ENCODE measurements at regions not wholly inside any gene's neighbourhood (a gene's known extent, or its start where the extent isn't known, plus 50 kb on each side); places are given as distances from the start of the nearest gene placed in this dataset.

DNA sequence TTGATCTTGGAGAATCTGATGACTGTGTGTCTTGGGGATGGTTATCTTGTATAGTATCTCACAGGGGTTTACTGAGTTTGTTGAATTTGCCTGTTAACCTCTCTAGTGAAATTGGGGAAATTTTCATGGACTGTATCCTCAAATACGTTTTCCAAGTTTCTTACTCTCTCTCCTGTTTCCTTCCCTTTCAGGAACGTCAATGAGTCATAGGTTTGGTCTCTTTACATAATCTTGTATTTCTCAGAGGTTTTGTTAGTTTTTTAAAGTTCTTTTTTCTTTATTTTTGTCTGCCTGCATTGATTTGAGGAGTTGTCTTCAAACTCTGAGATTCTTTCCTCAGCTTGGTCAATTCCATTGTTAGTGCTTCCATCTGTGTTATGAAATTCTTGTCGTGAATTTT, 227.7 kb upstream of the GPRIN3 start:
- TF ChIP-seq, protein P1, sequence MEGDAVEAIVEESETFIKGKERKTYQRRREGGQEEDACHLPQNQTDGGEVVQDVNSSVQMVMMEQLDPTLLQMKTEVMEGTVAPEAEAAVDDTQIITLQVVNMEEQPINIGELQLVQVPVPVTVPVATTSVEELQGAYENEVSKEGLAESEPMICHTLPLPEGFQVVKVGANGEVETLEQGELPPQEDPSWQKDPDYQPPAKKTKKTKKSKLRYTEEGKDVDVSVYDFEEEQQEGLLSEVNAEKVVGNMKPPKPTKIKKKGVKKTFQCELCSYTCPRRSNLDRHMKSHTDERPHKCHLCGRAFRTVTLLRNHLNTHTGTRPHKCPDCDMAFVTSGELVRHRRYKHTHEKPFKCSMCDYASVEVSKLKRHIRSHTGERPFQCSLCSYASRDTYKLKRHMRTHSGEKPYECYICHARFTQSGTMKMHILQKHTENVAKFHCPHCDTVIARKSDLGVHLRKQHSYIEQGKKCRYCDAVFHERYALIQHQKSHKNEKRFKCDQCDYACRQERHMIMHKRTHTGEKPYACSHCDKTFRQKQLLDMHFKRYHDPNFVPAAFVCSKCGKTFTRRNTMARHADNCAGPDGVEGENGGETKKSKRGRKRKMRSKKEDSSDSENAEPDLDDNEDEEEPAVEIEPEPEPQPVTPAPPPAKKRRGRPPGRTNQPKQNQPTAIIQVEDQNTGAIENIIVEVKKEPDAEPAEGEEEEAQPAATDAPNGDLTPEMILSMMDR (IDR thresholded peaks at IDR 0.05 in 2 of 3, conservative IDR thresholded peaks at IDR 0.05 in 1 of 3; ENCODE audit: control insufficient read depth in 2 of 3, extremely low read depth in 1 of 3, insufficient read depth in 1 of 3, low read depth in 3 of 3, low read length in 3 of 3): no peak
- TF ChIP-seq, protein P2, sequence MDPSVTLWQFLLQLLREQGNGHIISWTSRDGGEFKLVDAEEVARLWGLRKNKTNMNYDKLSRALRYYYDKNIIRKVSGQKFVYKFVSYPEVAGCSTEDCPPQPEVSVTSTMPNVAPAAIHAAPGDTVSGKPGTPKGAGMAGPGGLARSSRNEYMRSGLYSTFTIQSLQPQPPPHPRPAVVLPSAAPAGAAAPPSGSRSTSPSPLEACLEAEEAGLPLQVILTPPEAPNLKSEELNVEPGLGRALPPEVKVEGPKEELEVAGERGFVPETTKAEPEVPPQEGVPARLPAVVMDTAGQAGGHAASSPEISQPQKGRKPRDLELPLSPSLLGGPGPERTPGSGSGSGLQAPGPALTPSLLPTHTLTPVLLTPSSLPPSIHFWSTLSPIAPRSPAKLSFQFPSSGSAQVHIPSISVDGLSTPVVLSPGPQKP (IDR thresholded peaks at IDR 0.05; ENCODE audit: low read depth, low read length): no peak
- no peak for TF ChIP-seq ZNF24 (IDR thresholded peaks at IDR 0.05)
- TF ChIP-seq POLR2A (IDR thresholded peaks at IDR 0.05; ENCODE audit: low read depth, low read length): no peak
- TF ChIP-seq TAF1 (IDR thresholded peaks at IDR 0.05; ENCODE audit: borderline replicate concordance, low read depth, low read length): no peak
- no peak for TF ChIP-seq KDM1A (IDR thresholded peaks at IDR 0.05; ENCODE audit: borderline replicate concordance)
- TF ChIP-seq SUZ12 (IDR thresholded peaks at IDR 0.05; ENCODE audit: unreplicated experiment): no peak
- no peak for TF ChIP-seq GABPA (IDR thresholded peaks at IDR 0.05; ENCODE audit: low read depth)
- no peak for TF ChIP-seq JUND (IDR thresholded peaks at IDR 0.05; ENCODE audit: low read depth, low read length)
- no peak for TF ChIP-seq NFIC (IDR thresholded peaks at IDR 0.05; ENCODE audit: low read depth, low read length)
- TF ChIP-seq IRF4 (IDR thresholded peaks at IDR 0.05; ENCODE audit: low read depth, low read length): no peak
